GM10266 (cell line): ENCODE measurements at regions not wholly inside any gene's neighbourhood (a gene's known extent, or its start where the extent isn't known, plus 50 kb on each side); places are given as distances from the start of the nearest gene placed in this dataset.
A peak's percentile ranks its signal among the peaks of the same experiment; 100 is the strongest.
"Not testable (repeated sequence)": the region's sequence is repeated elsewhere in the genome, so short reads cannot be mapped to it uniquely, and the experiment has no call there.

Source experiments
- DNase-seq: peaks from one replicate; pipeline ENCODE4 v3.0.0; 2012; ENCODE audit errors: extremely low spot score
- CTCF ChIP-seq: IDR thresholded peaks from 2 replicates; pipeline ENCODE4 v1.5.1; 2012; ENCODE audit warnings: mild to moderate bottlenecking, low read depth; ENCODE audit not compliant: control insufficient read depth, insufficient read depth; ENCODE audit errors: missing control alignments

GRCh38 chr10:87300163-87300562, 57.4 kb upstream of the NUTM2D start:
- not testable (repeated sequence) for DNase-seq

- not testable (repeated sequence) for DNase-seq
- TF ChIP-seq CTCF, result peak; percentile 18
Measured at GRCh38 chr10:87301466-87302115, 56.0 kb upstream of the NUTM2D start.

GRCh38 chr10:87302132-87302531, 55.4 kb upstream of the NUTM2D start:
- DNase-seq, result not testable (repeated sequence)

DNA sequence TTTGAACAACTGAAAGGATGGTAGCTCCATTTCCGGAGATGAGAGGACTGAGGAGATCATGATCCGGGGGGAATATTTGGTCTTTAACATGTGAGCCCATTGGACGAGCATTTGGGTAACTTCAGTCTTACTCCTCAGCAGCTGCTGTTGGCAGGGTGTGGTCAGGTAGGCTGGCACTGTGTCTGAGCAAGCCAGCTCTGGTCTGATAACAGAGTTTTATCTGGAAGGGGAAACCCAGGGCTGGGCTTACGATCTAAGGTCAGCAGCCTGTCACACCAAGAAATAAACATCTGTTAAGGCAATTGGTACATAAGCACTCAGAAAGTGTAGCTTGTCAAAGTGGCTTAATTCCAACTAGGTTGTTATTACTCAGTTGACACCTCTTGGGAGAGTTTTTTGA, 53.8 kb upstream of the NUTM2D start:
- DNase-seq, result not testable (repeated sequence)

DNA sequence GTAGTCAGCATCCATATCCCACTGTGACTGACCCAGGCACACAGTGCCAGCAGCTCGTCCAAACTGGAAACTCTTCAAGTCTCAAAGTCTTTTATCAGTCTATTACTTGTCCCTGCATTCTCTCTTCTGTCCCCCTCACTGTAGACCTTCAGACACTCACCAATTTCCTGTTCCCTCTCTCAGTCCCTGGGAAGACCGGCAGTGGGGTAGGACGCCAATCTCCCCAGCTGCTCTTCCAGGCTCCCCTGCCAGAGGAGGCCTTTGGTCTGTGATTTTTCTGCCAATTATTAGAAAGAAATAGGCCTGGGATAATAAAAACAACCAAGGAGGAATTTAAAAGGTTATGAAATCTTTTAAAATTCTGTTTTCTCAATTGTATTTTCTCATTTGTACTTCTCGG, 50.9 kb upstream of the NUTM2D start:
- not testable (repeated sequence) for DNase-seq
